Keratinocyte (primary cell): ENCODE measurements at regions not wholly inside any gene's neighbourhood (a gene's known extent, or its start where the extent isn't known, plus 50 kb on each side); places are given as distances from the start of the nearest gene placed in this dataset.

Experiments
- DNase-seq: peaks from one replicate; pipeline ENCODE4 v3.0.0-alpha.2; 2011; ENCODE audit warnings: low read depth, missing footprints, low spot score
- FAIRE-seq: peaks from 2 replicates; lab custom pipeline; 2011; peaks lifted over from hg19 to GRCh38; lab: Jason Lieb, UNC
- H2AFZ ChIP-seq: 2 replicates; pipeline ENCODE4 v1.6.0; 2012; ENCODE audit warnings: low read length, control low read depth, inconsistent platforms; ENCODE audit not compliant: control insufficient read depth
- H3K27ac ChIP-seq: 2 replicates; pipeline ENCODE4 v1.5.1; 2011; ENCODE audit warnings: low read length; ENCODE audit not compliant: control insufficient read depth, insufficient read depth
- H3K27me3 ChIP-seq: 3 replicates; pipeline ENCODE4 v1.6.0; 2011; ENCODE audit warnings: low read length; ENCODE audit not compliant: control insufficient read depth, insufficient read depth; ENCODE audit errors: extremely low read depth
- H3K36me3 ChIP-seq, 2 experiments: 2 replicates in 1 of 2; 3 replicates in 1 of 2; pipeline ENCODE4 v1.5.1; 2011; ENCODE audit warnings: low read length in 2 of 2, mild to moderate bottlenecking in 1 of 2; ENCODE audit not compliant: control insufficient read depth in 2 of 2, insufficient read depth in 2 of 2; ENCODE audit errors: extremely low read depth in 1 of 2
- H3K4me1 ChIP-seq: 3 replicates; pipeline ENCODE4 v1.5.1; 2011; ENCODE audit warnings: low read length; ENCODE audit not compliant: control insufficient read depth, insufficient read depth; ENCODE audit errors: extremely low read depth
- H3K4me2 ChIP-seq: 3 replicates; pipeline ENCODE4 v1.6.0; 2011; ENCODE audit warnings: low read depth, low read length; ENCODE audit not compliant: control insufficient read depth, insufficient read depth; ENCODE audit errors: extremely low read depth
- H3K4me3 ChIP-seq, 3 experiments: fragments of 200-600 bp in 1 of 3; sonication (generic) in 1 of 3; 2 replicates in 2 of 3; 3 replicates in 1 of 3; pipeline ENCODE4 v1.5.1; 2011 to 2016; ENCODE audit warnings: low read length in 3 of 3, mild to moderate bottlenecking in 3 of 3, control low read depth in 2 of 3, inconsistent platforms in 1 of 3, low read depth in 1 of 3, mixed read lengths in 1 of 3, mixed run types in 1 of 3, moderate library complexity in 1 of 3; ENCODE audit not compliant: control insufficient read depth in 2 of 3, insufficient read depth in 2 of 3; ENCODE audit errors: extremely low read depth in 1 of 3
- H3K79me2 ChIP-seq: 2 replicates; pipeline ENCODE4 v1.6.0; 2012; ENCODE audit warnings: low read length; ENCODE audit not compliant: control insufficient read depth, insufficient read depth
- H3K9ac ChIP-seq: 3 replicates; pipeline ENCODE4 v1.6.0; 2011; ENCODE audit warnings: low read length; ENCODE audit not compliant: control insufficient read depth, insufficient read depth; ENCODE audit errors: extremely low read depth
- H3K9me1 ChIP-seq: 3 replicates; pipeline ENCODE4 v1.6.0; 2011; ENCODE audit warnings: low read length; ENCODE audit not compliant: control insufficient read depth, insufficient read depth; ENCODE audit errors: extremely low read depth
- H3K9me3 ChIP-seq: 2 replicates; pipeline ENCODE4 v1.5.1; 2012; ENCODE audit warnings: low read depth, low read length; ENCODE audit not compliant: control insufficient read depth
- H4K20me1 ChIP-seq: 3 replicates; pipeline ENCODE4 v1.6.0; 2011; ENCODE audit warnings: low read length; ENCODE audit not compliant: control insufficient read depth, insufficient read depth; ENCODE audit errors: extremely low read depth
- CTCF ChIP-seq, 3 experiments: IDR thresholded peaks in 1 of 3; conservative IDR thresholded peaks in 1 of 3; optimal IDR thresholded peaks in 1 of 3; 2 replicates in 2 of 3; 3 replicates in 1 of 3; pipeline versions ENCODE3 to v1.5.1; 2011; ENCODE audit warnings: low read length in 3 of 3, mild to moderate bottlenecking in 3 of 3, moderate library complexity in 2 of 3, control low read depth in 1 of 3, inconsistent platforms in 1 of 3; ENCODE audit not compliant: insufficient read depth in 2 of 3; ENCODE audit errors: extremely low read depth in 1 of 3
- EZH2 ChIP-seq: IDR thresholded peaks from one replicate; pipeline ENCODE4 v1.6.1; 2012; ENCODE audit warnings: inconsistent platforms, mild to moderate bottlenecking, low read length, moderate library complexity
- dilution Hi-C: fragments of 300-500 bp; cut with MboI; formaldehyde crosslinking; loops from one replicate; pipeline ENCODE4 v1.7.0; 2020; ENCODE audit warnings: low sequenced_read_pairs; ENCODE audit not compliant: extremely low pct_ligation_motif_present

- Histone ChIP-seq H3K27ac (no peak overlapping the region), H3K9ac (no peak overlapping the region), H3K4me1 (no peaks in the 10 kb centered on the region), H3K27me3 (no peaks in the 10 kb centered on the region), H2AFZ (no peak overlapping the region), H3K36me3 (no peaks in the 10 kb centered on the region), H3K79me2 (no peaks in the 10 kb centered on the region), H3K4me3 (no peak overlapping the region), H3K9me3 (peaks cover 4% of the 10 kb centered on the region), H4K20me1 (no peaks in the 10 kb centered on the region), H3K4me2 (no peak overlapping the region), H3K9me1 (no peaks in the 10 kb centered on the region)
- DNase-seq (no peak), FAIRE-seq (no peak)
- dilution Hi-C loops: no loop called here
- TF ChIP-seq CTCF (optimal IDR thresholded peaks at IDR 0.05 in 1 of 3, IDR thresholded peaks at IDR 0.05 in 1 of 3, conservative IDR thresholded peaks at IDR 0.05 in 1 of 3; ENCODE audit: extremely low read depth in 1 of 3, insufficient read depth in 2 of 3, low read length in 3 of 3) (peak in 2 of 3 experiments; percentile 27 to 39), EZH2 (no peak)
These were observed 278.4 kb upstream of the DDX18 start for GRCh38 chr2:117536139-117536538.

- no peak for FAIRE-seq
- Histone ChIP-seq H3K4me1 (no peaks in the 10 kb centered on the region), H3K9me1 (no peaks in the 10 kb centered on the region), H3K9ac (no peak overlapping the region), H2AFZ (no peak overlapping the region), H3K27ac (no peak overlapping the region), H3K36me3 (no peaks in the 10 kb centered on the region), H3K4me3 (no peak overlapping the region), H3K79me2 (no peaks in the 10 kb centered on the region), H3K9me3 (peaks cover 4% of the 10 kb centered on the region), H4K20me1 (no peaks in the 10 kb centered on the region), H3K27me3 (no peaks in the 10 kb centered on the region), H3K4me2 (no peak overlapping the region)
- dilution Hi-C loops: no loop called here
- TF ChIP-seq EZH2 (no peak), CTCF (optimal IDR thresholded peaks at IDR 0.05 in 1 of 3, IDR thresholded peaks at IDR 0.05 in 1 of 3, conservative IDR thresholded peaks at IDR 0.05 in 1 of 3; ENCODE audit: extremely low read depth in 1 of 3, insufficient read depth in 2 of 3, low read length in 3 of 3) (no peak)
- no peak for DNase-seq
These were observed 277.5 kb upstream of the DDX18 start for GRCh38 chr2:117537032-117537431.
